ENCODE measurements at regions not wholly inside any gene's neighbourhood (a gene's known extent, or its start where the extent isn't known, plus 50 kb on each side); places are given as distances from the start of the nearest gene placed in this dataset.

- TF ChIP-seq CTCF (IDR thresholded peaks at IDR 0.05; ENCODE audit: insufficient read depth, low read length), result no peak
- no peak for TF ChIP-seq GABPA (IDR thresholded peaks at IDR 0.05; ENCODE audit: low read depth)
- no peak for TF ChIP-seq SPI1 (IDR thresholded peaks at IDR 0.05; ENCODE audit: borderline replicate concordance, low read depth)
- TF ChIP-seq REST (IDR thresholded peaks at IDR 0.05; ENCODE audit: insufficient replicate concordance, low read depth), result no peak
- no peak for TF ChIP-seq POLR2AphosphoS5 (IDR thresholded peaks at IDR 0.05; ENCODE audit: low read depth)
- DNase-seq (ENCODE audit: low read depth in 1 of 2, low spot score in 1 of 2), result no peak
- Histone ChIP-seq H3K27ac (replicated peaks) (no peak overlapping the region), H3K4me3 (replicated peaks; ENCODE audit: insufficient read depth, low read length) (no peak overlapping the region), H3K27me3 (ENCODE audit: insufficient read depth, poor library complexity, severe bottlenecking) (no peaks in the 10 kb centered on the region)
Observed at GRCh38 chr12:60184096-60184495, 588.3 kb downstream of the SLC16A7 start.

GRCh38 chr12:60185060-60185459, 589.2 kb downstream of the SLC16A7 start:
- Histone ChIP-seq H3K27ac (replicated peaks) (no peak overlapping the region), H3K4me3 (replicated peaks; ENCODE audit: insufficient read depth, low read length) (no peak overlapping the region), H3K27me3 (ENCODE audit: insufficient read depth, poor library complexity, severe bottlenecking) (no peaks in the 10 kb centered on the region)
- TF ChIP-seq REST (IDR thresholded peaks at IDR 0.05; ENCODE audit: insufficient replicate concordance, low read depth), result no peak
- TF ChIP-seq POLR2AphosphoS5 (IDR thresholded peaks at IDR 0.05; ENCODE audit: low read depth), result no peak
- no peak for TF ChIP-seq GABPA (IDR thresholded peaks at IDR 0.05; ENCODE audit: low read depth)
- TF ChIP-seq CTCF (IDR thresholded peaks at IDR 0.05; ENCODE audit: insufficient read depth, low read length), result no peak
- no peak for TF ChIP-seq SPI1 (IDR thresholded peaks at IDR 0.05; ENCODE audit: borderline replicate concordance, low read depth)
- no peak for DNase-seq (ENCODE audit: low read depth in 1 of 2, low spot score in 1 of 2)

- Histone ChIP-seq H3K27me3 (ENCODE audit: insufficient read depth, poor library complexity, severe bottlenecking) (no peaks in the 10 kb centered on the region), H3K4me3 (replicated peaks; ENCODE audit: insufficient read depth, low read length) (no peak overlapping the region), H3K27ac (replicated peaks) (no peak overlapping the region)
- DNase-seq (ENCODE audit: low read depth in 1 of 2, low spot score in 1 of 2), result no peak
- TF ChIP-seq SPI1 (IDR thresholded peaks at IDR 0.05; ENCODE audit: borderline replicate concordance, low read depth) (no peak), CTCF (IDR thresholded peaks at IDR 0.05; ENCODE audit: insufficient read depth, low read length) (no peak), POLR2AphosphoS5 (IDR thresholded peaks at IDR 0.05; ENCODE audit: low read depth) (no peak), GABPA (IDR thresholded peaks at IDR 0.05; ENCODE audit: low read depth) (no peak)
Observed at GRCh38 chr12:60191271-60191670, 595.4 kb downstream of the SLC16A7 start.

GRCh38 chr12:60191676-60192359, 596.0 kb downstream of the SLC16A7 start:
- no peak for TF ChIP-seq CTCF (IDR thresholded peaks at IDR 0.05; ENCODE audit: insufficient read depth, low read length)
- no peak for TF ChIP-seq SPI1 (IDR thresholded peaks at IDR 0.05; ENCODE audit: borderline replicate concordance, low read depth)
- no peak for TF ChIP-seq GABPA (IDR thresholded peaks at IDR 0.05; ENCODE audit: low read depth)
- no peak for TF ChIP-seq POLR2AphosphoS5 (IDR thresholded peaks at IDR 0.05; ENCODE audit: low read depth)
- no peak for TF ChIP-seq REST (IDR thresholded peaks at IDR 0.05; ENCODE audit: insufficient replicate concordance, low read depth)
- Histone ChIP-seq H3K27ac (replicated peaks) (no peak overlapping the region), H3K4me3 (replicated peaks; ENCODE audit: insufficient read depth, low read length) (no peak overlapping the region), H3K27me3 (ENCODE audit: insufficient read depth, poor library complexity, severe bottlenecking) (no peaks in the 10 kb centered on the region)
- DNase-seq (ENCODE audit: low read depth in 1 of 2, low spot score in 1 of 2), result no peak
